HCT116 (cell line): ENCODE measurements at regions not wholly inside any gene's neighbourhood (a gene's known extent, or its start where the extent isn't known, plus 50 kb on each side); places are given as distances from the start of the nearest gene placed in this dataset.

Experiments used
- ATAC-seq: fragments of 200-7000 bp; cut with Tn5 transposase; 2 replicates; pipeline ENCODE4 v1.9.1; 2020; ENCODE audit warnings: mild to moderate bottlenecking, moderate library complexity
- BruUV-seq: library from RNA; stranded (reverse); fragments of 400-500 nt; replicated peaks from 2 replicates; lab custom pipeline; 2021; lab: Mats Ljungman, UMichigan
- CTCF ChIA-PET: fragments of 300-600 bp; sonication (Branson Sonifier 250); formaldehyde crosslinking; loops from one replicate; lab custom pipeline; 2021; ENCODE audit warnings: antibody characterized with exemption; lab: Charles Lee
- POLR2A ChIA-PET: fragments of 300-600, 350-600 bp; sonication (Branson Sonifier 250); formaldehyde crosslinking; loops from one replicate; lab custom pipeline; 2021; ENCODE audit warnings: antibody characterized with exemption; lab: Charles Lee
- RAD21 ChIA-PET, 2 experiments: fragments of 300-600 bp; sonication (Branson Sonifier 250); formaldehyde crosslinking; loops; one replicate each; lab custom pipeline; 2023; ENCODE audit warnings: low total read pairs in 2 of 2; ENCODE audit not compliant: uncharacterized antibody in 2 of 2, unreplicated experiment in 2 of 2, low non-redundant PET in 1 of 2; lab: Charles Lee
- DNase-seq: peaks from one replicate; pipeline ENCODE4 v3.0.0-alpha.2; 2010; ENCODE audit warnings: low read depth, low spot score
- H2AFZ ChIP-seq: fragments of 200-600 bp; shearing (Covaris generic), sonication (generic); 2 replicates; pipeline ENCODE4 v1.6.1; 2017; ENCODE audit warnings: low read depth, mixed run types, mixed read lengths, antibody characterized with exemption, low read length; ENCODE audit not compliant: poor library complexity, severe bottlenecking
- H3K27ac ChIP-seq: 2 replicates; pipeline ENCODE4 v1.5.1; 2012; ENCODE audit warnings: low read depth, low read length
- H3K27me3 ChIP-seq: fragments of 200-600 bp; sonication (generic); 2 replicates; pipeline ENCODE4 v1.6.1; 2016; ENCODE audit warnings: mixed run types, low read length, mixed read lengths; ENCODE audit not compliant: insufficient read depth
- H3K36me3 ChIP-seq, 2 experiments: fragments of 200-500 bp in 1 of 2; fragments of 200-600 bp in 1 of 2; sonication (Bioruptor generic) in 1 of 2; sonication (generic) in 1 of 2; 2 replicates each; pipeline versions ENCODE4 v1.5.1 to v1.6.1; 2014 to 2016; ENCODE audit warnings: low read length in 2 of 2, inconsistent platforms in 1 of 2, mixed read lengths in 1 of 2, mixed run types in 1 of 2; ENCODE audit not compliant: insufficient read depth in 2 of 2, control insufficient read depth in 1 of 2
- H3K4me1 ChIP-seq, 2 experiments: fragments of 200-600 bp in 1 of 2; sonication (generic) in 1 of 2; 2 replicates each; pipeline versions ENCODE4 v1.5.1 to v1.6.1; 2012 to 2017; ENCODE audit warnings: low read length in 2 of 2, inconsistent platforms in 1 of 2, mild to moderate bottlenecking in 1 of 2, mixed read lengths in 1 of 2, mixed run types in 1 of 2, moderate library complexity in 1 of 2; ENCODE audit not compliant: insufficient read depth in 2 of 2, control insufficient read depth in 1 of 2
- H3K4me2 ChIP-seq: fragments of 200-600 bp; sonication (generic); 2 replicates; pipeline ENCODE4 v1.6.1; 2017; ENCODE audit warnings: mixed run types, low read length, mixed read lengths
- H3K4me3 ChIP-seq, 2 experiments: fragments of 200-600 bp in 1 of 2; sonication (generic) in 1 of 2; replicated peaks in 1 of 2; 2 replicates each; pipeline ENCODE4 v1.5.1; 2011 to 2016; ENCODE audit warnings: low read length in 2 of 2, control low read depth in 1 of 2, low read depth in 1 of 2, mild to moderate bottlenecking in 1 of 2, mixed read lengths in 1 of 2, mixed run types in 1 of 2
- H3K79me2 ChIP-seq: fragments of 200-600 bp; sonication (generic); 2 replicates; pipeline ENCODE4 v1.6.1; 2017; ENCODE audit warnings: mild to moderate bottlenecking, mixed run types, low read length, moderate library complexity, mixed read lengths; ENCODE audit not compliant: insufficient read depth
- H3K9ac ChIP-seq: fragments of 200-600 bp; sonication (generic); 2 replicates; pipeline ENCODE4 v1.6.1; 2016; ENCODE audit warnings: low read length, mixed read lengths
- H3K9me2 ChIP-seq: fragments of 200-600 bp; sonication (generic), shearing (Covaris generic); 2 replicates; pipeline ENCODE4 v1.6.1; 2017; ENCODE audit warnings: mixed run types, mild to moderate bottlenecking, moderate library complexity; ENCODE audit not compliant: insufficient read depth
- H3K9me3 ChIP-seq, 2 experiments: fragments of 200-500 bp in 1 of 2; fragments of 200-600 bp in 1 of 2; sonication (Bioruptor generic) in 1 of 2; sonication (generic) in 1 of 2; 2 replicates each; pipeline ENCODE4 v1.6.1; 2014 to 2017; ENCODE audit warnings: low read length in 2 of 2, mixed read lengths in 2 of 2, inconsistent platforms in 1 of 2, low read depth in 1 of 2, mild to moderate bottlenecking in 1 of 2, mixed run types in 1 of 2, moderate library complexity in 1 of 2; ENCODE audit not compliant: control insufficient read depth in 1 of 2, insufficient read depth in 1 of 2
- H4K20me1 ChIP-seq: fragments of 200-600 bp; sonication (generic), shearing (Covaris generic); 2 replicates; pipeline ENCODE4 v1.6.1; 2017; ENCODE audit warnings: mixed run types, mild to moderate bottlenecking, moderate library complexity; ENCODE audit not compliant: insufficient read depth
- CBX3 ChIP-seq: IDR thresholded peaks from 2 replicates; pipeline ENCODE4 v1.6.1; 2012; ENCODE audit warnings: low read depth
- CEBPB ChIP-seq: IDR thresholded peaks from 2 replicates; pipeline ENCODE4 v1.6.1; 2012; ENCODE audit warnings: low read depth
- EGR1 ChIP-seq: IDR thresholded peaks from 2 replicates; pipeline ENCODE4 v1.6.1; 2012; ENCODE audit warnings: low read depth
- ELF1 ChIP-seq: IDR thresholded peaks from 2 replicates; pipeline ENCODE4 v1.6.1; 2012; ENCODE audit warnings: low read depth, borderline replicate concordance
- EZH2 ChIP-seq: fragments of 200-600 bp; sonication (generic); IDR thresholded peaks from 2 replicates; pipeline ENCODE4 v1.6.1; 2017; ENCODE audit warnings: antibody characterized with exemption, mixed run types
- EZH2phosphoT487 ChIP-seq: fragments of 200-600 bp; IDR thresholded peaks from 2 replicates; pipeline ENCODE4 v1.6.1; 2018; ENCODE audit warnings: antibody characterized with exemption, borderline replicate concordance
- JUND ChIP-seq: IDR thresholded peaks from 2 replicates; pipeline ENCODE4 v1.6.1; 2012
- POLR2A ChIP-seq: IDR thresholded peaks from 2 replicates; pipeline ENCODE4 v1.7.0; 2011; ENCODE audit warnings: borderline replicate concordance; ENCODE audit not compliant: insufficient read depth, insufficient read length; ENCODE audit errors: extremely low read depth
- POLR2AphosphoS5 ChIP-seq: IDR thresholded peaks from 2 replicates; pipeline ENCODE4 v1.6.1; 2011; ENCODE audit warnings: mild to moderate bottlenecking, low read depth, low read length, moderate library complexity
- RAD21 ChIP-seq: IDR thresholded peaks from 2 replicates; pipeline ENCODE4 v1.6.1; 2012; ENCODE audit warnings: low read depth, mild to moderate bottlenecking
- SP1 ChIP-seq: IDR thresholded peaks from 2 replicates; pipeline ENCODE4 v1.6.1; 2012; ENCODE audit warnings: low read depth
- TCF7L2 ChIP-seq: IDR thresholded peaks from 2 replicates; pipeline ENCODE4 v1.7.0; 2011; ENCODE audit warnings: borderline replicate concordance, inconsistent platforms; ENCODE audit not compliant: insufficient read depth, insufficient read length; ENCODE audit errors: extremely low read depth
- YY1 ChIP-seq: IDR thresholded peaks from 2 replicates; pipeline ENCODE4 v1.6.1; 2011; ENCODE audit warnings: low read length, low read depth, moderate library complexity, mild to moderate bottlenecking; ENCODE audit not compliant: insufficient replicate concordance; ENCODE audit errors: extremely low read depth
- ZFX ChIP-seq: fragments of 450-650 bp; IDR thresholded peaks from 2 replicates; pipeline ENCODE4 v1.6.1; 2017
- intact Hi-C: fragments of 100-400 bp; cut with micrococcal nuclease; formaldehyde crosslinking; loops from 2 replicates; pipeline ENCODE4 v1.10.0; 2022
- TF ChIP-seq, protein P1 (sequence below), 3 experiments: fragments of 200-600 bp in 1 of 3; sonication (generic) in 1 of 3; IDR thresholded peaks in 2 of 3; conservative IDR thresholded peaks in 1 of 3; 2 replicates each; pipeline ENCODE4 v1.5.1; 2012 to 2017; ENCODE audit warnings: low read depth in 2 of 3, low read length in 2 of 3, antibody characterized with exemption in 1 of 3, borderline replicate concordance in 1 of 3, control low read depth in 1 of 3, mild to moderate bottlenecking in 1 of 3, mixed read lengths in 1 of 3, mixed run types in 1 of 3, moderate library complexity in 1 of 3; ENCODE audit not compliant: insufficient read depth in 1 of 3
- TF ChIP-seq, protein P2 (sequence below): IDR thresholded peaks from 2 replicates; pipeline ENCODE4 v1.6.1; 2012
- TF ChIP-seq, protein P3 (sequence below): IDR thresholded peaks from 2 replicates; pipeline ENCODE4 v1.6.1; 2012; ENCODE audit warnings: low read depth
- TF ChIP-seq, protein P4 (sequence below): IDR thresholded peaks from 2 replicates; pipeline ENCODE4 v1.6.1; 2011; ENCODE audit warnings: mild to moderate bottlenecking, low read length, moderate library complexity; ENCODE audit not compliant: insufficient replicate concordance; ENCODE audit errors: extremely low read depth
- TF ChIP-seq, protein P5 (sequence below): IDR thresholded peaks from 2 replicates; pipeline ENCODE4 v1.6.1; 2012

DNA sequence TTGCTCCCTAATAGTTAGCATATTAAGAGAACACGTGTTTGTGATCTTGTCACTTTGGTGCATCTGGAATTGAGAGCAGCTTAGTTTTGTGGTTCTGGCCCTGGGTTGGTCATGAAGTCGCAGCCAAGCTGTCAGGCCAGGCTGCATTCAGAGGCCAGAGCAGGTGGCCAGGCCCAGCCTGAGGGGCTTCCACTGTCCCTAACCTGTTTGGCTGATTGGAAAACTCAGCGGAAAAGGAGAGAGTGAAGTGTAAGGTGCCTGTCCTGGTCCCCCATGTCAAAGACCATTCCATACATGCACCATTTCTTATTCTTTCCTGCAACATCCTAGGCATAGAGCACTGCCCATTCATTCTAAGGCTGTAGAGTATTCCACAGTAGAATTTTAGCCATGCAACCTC lies 111.5 kb upstream of the IGLL5 start:
- no peak overlapping the region for H3K4me2 ChIP-seq
- no peak overlapping the region for H3K9ac ChIP-seq
- CTCF ChIA-PET: interaction anchor here (1.0 to 2.6 kb wide), 3 partner anchors 12 to 108 kb away, joined by 3 to 7 read pairs (median 4); no protein-coding TSS in a partner anchor
- no peak for DNase-seq
- BruUV-seq: no TSS peak
- no peak for ATAC-seq
- POLR2A ChIA-PET: no interaction called here
- intact Hi-C loops: no loop called here
- H3K27ac ChIP-seq: no peak overlapping the region
- no peaks in the 10 kb centered on the region for H3K79me2 ChIP-seq
- RAD21 ChIA-PET: no interaction called here
- H3K4me3 ChIP-seq: no peak overlapping the region
- no peaks in the 10 kb centered on the region for H4K20me1 ChIP-seq
- H3K9me3 ChIP-seq: no peaks in the 10 kb centered on the region
- no peaks in the 10 kb centered on the region for H3K36me3 ChIP-seq
- no peaks in the 10 kb centered on the region for H3K4me1 ChIP-seq
- no peaks in the 10 kb centered on the region for H3K9me2 ChIP-seq
- no peak overlapping the region for H2AFZ ChIP-seq
- no peak for TF ChIP-seq JUND
- TF ChIP-seq TCF7L2: no peak
- no peak for TF ChIP-seq ELF1
- TF ChIP-seq EZH2: no peak
- no peak for TF ChIP-seq SP1
- no peak for TF ChIP-seq ZFX
- TF ChIP-seq POLR2A: no peak
- TF ChIP-seq CBX3: no peak
- no peak for TF ChIP-seq RAD21
- TF ChIP-seq, protein P1, sequence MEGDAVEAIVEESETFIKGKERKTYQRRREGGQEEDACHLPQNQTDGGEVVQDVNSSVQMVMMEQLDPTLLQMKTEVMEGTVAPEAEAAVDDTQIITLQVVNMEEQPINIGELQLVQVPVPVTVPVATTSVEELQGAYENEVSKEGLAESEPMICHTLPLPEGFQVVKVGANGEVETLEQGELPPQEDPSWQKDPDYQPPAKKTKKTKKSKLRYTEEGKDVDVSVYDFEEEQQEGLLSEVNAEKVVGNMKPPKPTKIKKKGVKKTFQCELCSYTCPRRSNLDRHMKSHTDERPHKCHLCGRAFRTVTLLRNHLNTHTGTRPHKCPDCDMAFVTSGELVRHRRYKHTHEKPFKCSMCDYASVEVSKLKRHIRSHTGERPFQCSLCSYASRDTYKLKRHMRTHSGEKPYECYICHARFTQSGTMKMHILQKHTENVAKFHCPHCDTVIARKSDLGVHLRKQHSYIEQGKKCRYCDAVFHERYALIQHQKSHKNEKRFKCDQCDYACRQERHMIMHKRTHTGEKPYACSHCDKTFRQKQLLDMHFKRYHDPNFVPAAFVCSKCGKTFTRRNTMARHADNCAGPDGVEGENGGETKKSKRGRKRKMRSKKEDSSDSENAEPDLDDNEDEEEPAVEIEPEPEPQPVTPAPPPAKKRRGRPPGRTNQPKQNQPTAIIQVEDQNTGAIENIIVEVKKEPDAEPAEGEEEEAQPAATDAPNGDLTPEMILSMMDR (IDR thresholded peaks at IDR 0.05 in 2 of 3, conservative IDR thresholded peaks at IDR 0.05 in 1 of 3; ENCODE audit: borderline replicate concordance in 1 of 3, insufficient read depth in 1 of 3, low read depth in 2 of 3, low read length in 2 of 3): no peak
- TF ChIP-seq, protein P2, sequence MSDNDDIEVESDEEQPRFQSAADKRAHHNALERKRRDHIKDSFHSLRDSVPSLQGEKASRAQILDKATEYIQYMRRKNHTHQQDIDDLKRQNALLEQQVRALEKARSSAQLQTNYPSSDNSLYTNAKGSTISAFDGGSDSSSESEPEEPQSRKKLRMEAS: no peak
- TF ChIP-seq CEBPB: no peak
- TF ChIP-seq, protein P3, sequence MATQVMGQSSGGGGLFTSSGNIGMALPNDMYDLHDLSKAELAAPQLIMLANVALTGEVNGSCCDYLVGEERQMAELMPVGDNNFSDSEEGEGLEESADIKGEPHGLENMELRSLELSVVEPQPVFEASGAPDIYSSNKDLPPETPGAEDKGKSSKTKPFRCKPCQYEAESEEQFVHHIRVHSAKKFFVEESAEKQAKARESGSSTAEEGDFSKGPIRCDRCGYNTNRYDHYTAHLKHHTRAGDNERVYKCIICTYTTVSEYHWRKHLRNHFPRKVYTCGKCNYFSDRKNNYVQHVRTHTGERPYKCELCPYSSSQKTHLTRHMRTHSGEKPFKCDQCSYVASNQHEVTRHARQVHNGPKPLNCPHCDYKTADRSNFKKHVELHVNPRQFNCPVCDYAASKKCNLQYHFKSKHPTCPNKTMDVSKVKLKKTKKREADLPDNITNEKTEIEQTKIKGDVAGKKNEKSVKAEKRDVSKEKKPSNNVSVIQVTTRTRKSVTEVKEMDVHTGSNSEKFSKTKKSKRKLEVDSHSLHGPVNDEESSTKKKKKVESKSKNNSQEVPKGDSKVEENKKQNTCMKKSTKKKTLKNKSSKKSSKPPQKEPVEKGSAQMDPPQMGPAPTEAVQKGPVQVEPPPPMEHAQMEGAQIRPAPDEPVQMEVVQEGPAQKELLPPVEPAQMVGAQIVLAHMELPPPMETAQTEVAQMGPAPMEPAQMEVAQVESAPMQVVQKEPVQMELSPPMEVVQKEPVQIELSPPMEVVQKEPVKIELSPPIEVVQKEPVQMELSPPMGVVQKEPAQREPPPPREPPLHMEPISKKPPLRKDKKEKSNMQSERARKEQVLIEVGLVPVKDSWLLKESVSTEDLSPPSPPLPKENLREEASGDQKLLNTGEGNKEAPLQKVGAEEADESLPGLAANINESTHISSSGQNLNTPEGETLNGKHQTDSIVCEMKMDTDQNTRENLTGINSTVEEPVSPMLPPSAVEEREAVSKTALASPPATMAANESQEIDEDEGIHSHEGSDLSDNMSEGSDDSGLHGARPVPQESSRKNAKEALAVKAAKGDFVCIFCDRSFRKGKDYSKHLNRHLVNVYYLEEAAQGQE: no peak
- TF ChIP-seq, protein P4, sequence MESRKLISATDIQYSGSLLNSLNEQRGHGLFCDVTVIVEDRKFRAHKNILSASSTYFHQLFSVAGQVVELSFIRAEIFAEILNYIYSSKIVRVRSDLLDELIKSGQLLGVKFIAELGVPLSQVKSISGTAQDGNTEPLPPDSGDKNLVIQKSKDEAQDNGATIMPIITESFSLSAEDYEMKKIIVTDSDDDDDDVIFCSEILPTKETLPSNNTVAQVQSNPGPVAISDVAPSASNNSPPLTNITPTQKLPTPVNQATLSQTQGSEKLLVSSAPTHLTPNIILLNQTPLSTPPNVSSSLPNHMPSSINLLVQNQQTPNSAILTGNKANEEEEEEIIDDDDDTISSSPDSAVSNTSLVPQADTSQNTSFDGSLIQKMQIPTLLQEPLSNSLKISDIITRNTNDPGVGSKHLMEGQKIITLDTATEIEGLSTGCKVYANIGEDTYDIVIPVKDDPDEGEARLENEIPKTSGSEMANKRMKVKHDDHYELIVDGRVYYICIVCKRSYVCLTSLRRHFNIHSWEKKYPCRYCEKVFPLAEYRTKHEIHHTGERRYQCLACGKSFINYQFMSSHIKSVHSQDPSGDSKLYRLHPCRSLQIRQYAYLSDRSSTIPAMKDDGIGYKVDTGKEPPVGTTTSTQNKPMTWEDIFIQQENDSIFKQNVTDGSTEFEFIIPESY: no peak
- TF ChIP-seq, protein P5, sequence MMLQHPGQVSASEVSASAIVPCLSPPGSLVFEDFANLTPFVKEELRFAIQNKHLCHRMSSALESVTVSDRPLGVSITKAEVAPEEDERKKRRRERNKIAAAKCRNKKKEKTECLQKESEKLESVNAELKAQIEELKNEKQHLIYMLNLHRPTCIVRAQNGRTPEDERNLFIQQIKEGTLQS: no peak
- no peak for TF ChIP-seq POLR2AphosphoS5
- no peak for TF ChIP-seq EZH2phosphoT487
- TF ChIP-seq EGR1: no peak
- TF ChIP-seq YY1: no peak
- H3K27me3 ChIP-seq: no peaks in the 10 kb centered on the region
